NT2/D1 (cell line): ENCODE measurements at regions not wholly inside any gene's neighbourhood (a gene's known extent, or its start where the extent isn't known, plus 50 kb on each side); places are given as distances from the start of the nearest gene placed in this dataset.

Experiments used
- SUZ12 ChIP-seq: IDR thresholded peaks from 2 replicates; pipeline ENCODE4 v1.6.1; 2011; ENCODE audit not compliant: insufficient read length, insufficient read depth; ENCODE audit errors: extremely low read depth
- YY1 ChIP-seq: IDR thresholded peaks from 2 replicates; pipeline ENCODE4 v1.6.1; 2011; ENCODE audit not compliant: insufficient read length, insufficient read depth

- TF ChIP-seq SUZ12: no peak
- no peak for TF ChIP-seq YY1
These were observed 1054.5 kb downstream of the SLITRK1 start for GRCh38 chr13:82827724-82828123.
